ENCODE measurements at regions not wholly inside any gene's neighbourhood (a gene's known extent, or its start where the extent isn't known, plus 50 kb on each side); places are given as distances from the start of the nearest gene placed in this dataset.
"Not testable (repeated sequence)": the region's sequence is repeated elsewhere in the genome, so short reads cannot be mapped to it uniquely, and the experiment has no call there.

DNA sequence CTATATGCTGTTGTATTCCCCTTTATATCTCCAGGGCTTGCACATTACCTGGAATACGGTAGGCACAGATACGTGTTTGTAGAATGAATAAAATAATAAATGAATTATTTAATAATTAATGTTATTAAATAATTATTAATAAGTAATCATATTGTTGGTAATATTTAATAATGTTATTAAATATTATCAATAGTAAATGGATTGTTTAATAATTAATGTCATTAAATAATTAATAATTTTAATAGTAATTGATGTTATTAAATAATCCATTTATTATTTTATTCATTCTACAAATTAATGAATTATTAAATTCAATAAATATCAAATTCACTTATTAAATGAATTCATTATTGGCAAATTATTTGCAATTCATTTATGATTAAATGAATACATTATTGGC lies 175.1 kb downstream of the MATN1 start:
- DNase-seq (ENCODE audit: low spot score): no peak
- Mint-ChIP-seq H3K4me1 (ENCODE audit: unreplicated experiment) (no peaks in the 10 kb centered on the region), H3K4me3 (ENCODE audit: unreplicated experiment) (no peak overlapping the region), H3K27me3 (ENCODE audit: unreplicated experiment) (no peaks in the 10 kb centered on the region), H3K27ac (ENCODE audit: unreplicated experiment) (no peak overlapping the region), H3K9me3 (ENCODE audit: unreplicated experiment) (no peaks in the 10 kb centered on the region), H3K36me3 (ENCODE audit: low read depth, unreplicated experiment) (no peaks in the 10 kb centered on the region)
- TF ChIP-seq, protein P1, sequence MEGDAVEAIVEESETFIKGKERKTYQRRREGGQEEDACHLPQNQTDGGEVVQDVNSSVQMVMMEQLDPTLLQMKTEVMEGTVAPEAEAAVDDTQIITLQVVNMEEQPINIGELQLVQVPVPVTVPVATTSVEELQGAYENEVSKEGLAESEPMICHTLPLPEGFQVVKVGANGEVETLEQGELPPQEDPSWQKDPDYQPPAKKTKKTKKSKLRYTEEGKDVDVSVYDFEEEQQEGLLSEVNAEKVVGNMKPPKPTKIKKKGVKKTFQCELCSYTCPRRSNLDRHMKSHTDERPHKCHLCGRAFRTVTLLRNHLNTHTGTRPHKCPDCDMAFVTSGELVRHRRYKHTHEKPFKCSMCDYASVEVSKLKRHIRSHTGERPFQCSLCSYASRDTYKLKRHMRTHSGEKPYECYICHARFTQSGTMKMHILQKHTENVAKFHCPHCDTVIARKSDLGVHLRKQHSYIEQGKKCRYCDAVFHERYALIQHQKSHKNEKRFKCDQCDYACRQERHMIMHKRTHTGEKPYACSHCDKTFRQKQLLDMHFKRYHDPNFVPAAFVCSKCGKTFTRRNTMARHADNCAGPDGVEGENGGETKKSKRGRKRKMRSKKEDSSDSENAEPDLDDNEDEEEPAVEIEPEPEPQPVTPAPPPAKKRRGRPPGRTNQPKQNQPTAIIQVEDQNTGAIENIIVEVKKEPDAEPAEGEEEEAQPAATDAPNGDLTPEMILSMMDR (IDR thresholded peaks at IDR 0.05; ENCODE audit: unreplicated experiment): no peak

DNA sequence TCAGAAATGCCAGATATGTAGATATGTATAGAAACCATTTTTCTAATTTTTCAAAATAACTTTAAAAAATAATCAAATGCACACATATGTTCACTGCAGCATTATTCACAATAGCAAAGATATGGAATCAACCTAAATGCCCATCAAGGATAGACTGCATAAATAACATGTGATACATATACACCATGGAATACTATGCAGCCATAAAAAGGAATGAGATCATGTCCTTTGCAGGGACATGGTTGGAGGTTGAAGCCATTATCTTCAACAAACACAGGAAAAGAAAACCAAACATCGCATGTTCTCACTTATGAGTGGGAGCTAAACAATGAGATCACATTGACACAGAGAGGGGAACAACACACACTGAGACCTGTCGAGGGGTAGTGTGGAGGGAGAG lies 176.1 kb downstream of the MATN1 start:
- H3K36me3 Mint-ChIP-seq (ENCODE audit: low read depth, unreplicated experiment); H3K4me1 Mint-ChIP-seq (ENCODE audit: unreplicated experiment): not testable (repeated sequence)

DNA sequence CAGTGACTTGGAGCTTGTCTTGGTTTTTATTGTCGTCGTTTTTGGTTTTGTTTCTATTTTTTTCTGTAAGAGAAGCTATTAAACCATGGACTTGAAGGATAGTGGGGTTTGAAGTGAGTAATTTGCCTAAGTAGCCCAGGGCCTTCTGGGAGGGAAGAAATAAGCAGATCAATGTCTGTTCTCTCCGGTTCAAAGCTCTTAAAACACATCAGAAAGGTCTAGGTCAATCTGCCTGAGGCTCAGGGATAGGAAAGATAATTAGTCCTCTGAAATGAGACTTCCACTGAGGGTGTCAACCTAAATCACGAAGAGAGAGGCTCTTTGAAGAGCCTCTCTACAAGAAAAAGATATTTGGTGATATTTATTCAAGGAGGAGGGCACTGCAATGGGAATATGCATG lies 178.0 kb downstream of the MATN1 start:
- H3K9me3 Mint-ChIP-seq (ENCODE audit: unreplicated experiment): no peaks in the 10 kb centered on the region
- DNase-seq (ENCODE audit: low spot score): no peak
- H3K27me3 Mint-ChIP-seq (ENCODE audit: unreplicated experiment): no peaks in the 10 kb centered on the region
- no peaks in the 10 kb centered on the region for H3K4me1 Mint-ChIP-seq (ENCODE audit: unreplicated experiment)
- no peak overlapping the region for H3K4me3 Mint-ChIP-seq (ENCODE audit: unreplicated experiment)
- H3K36me3 Mint-ChIP-seq (ENCODE audit: low read depth, unreplicated experiment): no peaks in the 10 kb centered on the region
- no peak overlapping the region for H3K27ac Mint-ChIP-seq (ENCODE audit: unreplicated experiment)
- TF ChIP-seq, protein P1 (IDR thresholded peaks at IDR 0.05; ENCODE audit: unreplicated experiment): no peak

More for the DNA sequence above, 176.1 kb downstream of the MATN1 start:
- DNase-seq (ENCODE audit: low spot score); H3K27ac Mint-ChIP-seq (ENCODE audit: unreplicated experiment); H3K9me3 Mint-ChIP-seq (ENCODE audit: unreplicated experiment); H3K27me3 Mint-ChIP-seq (ENCODE audit: unreplicated experiment); H3K4me3 Mint-ChIP-seq (ENCODE audit: unreplicated experiment): not testable (repeated sequence)

DNA sequence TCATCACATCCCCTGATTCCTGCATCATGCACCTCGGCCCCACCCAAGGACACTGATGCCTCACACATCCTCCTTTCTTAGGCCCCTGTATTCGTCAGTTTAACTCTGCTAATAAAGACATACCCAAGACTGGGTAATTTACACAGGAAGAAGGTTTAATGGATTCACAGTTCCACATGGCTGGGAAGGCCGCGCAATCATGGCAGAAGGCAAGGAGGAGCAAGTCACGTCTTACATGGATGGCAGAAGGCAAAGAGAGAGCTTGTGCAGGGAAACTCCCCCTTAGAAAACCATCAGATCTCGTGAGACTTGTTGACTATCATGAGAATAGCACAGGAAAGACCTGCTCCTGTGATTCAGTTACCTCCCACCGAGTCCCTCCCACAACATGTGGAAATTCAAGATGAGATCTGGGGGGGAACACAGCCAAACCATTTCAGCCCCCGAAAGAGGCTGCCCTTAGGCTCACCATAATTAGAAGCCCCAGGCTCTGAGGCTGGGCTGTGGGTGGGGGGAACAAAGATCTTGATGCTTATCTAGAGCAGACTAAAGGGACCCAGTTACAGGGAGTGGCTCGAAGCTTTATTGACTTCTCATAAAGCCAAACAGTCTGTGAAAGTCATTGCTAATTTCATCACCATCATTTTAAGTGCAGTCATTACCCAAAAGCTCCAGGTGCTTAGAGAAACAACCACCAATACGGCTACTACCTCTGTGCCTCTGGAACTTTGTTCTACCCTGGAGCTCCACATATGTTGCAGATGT lies 181.5 kb downstream of the MATN1 start:
- Mint-ChIP-seq H3K4me1 (ENCODE audit: unreplicated experiment) (no peaks in the 10 kb centered on the region), H3K9me3 (ENCODE audit: unreplicated experiment) (no peaks in the 10 kb centered on the region), H3K36me3 (ENCODE audit: low read depth, unreplicated experiment) (no peaks in the 10 kb centered on the region), H3K27me3 (ENCODE audit: unreplicated experiment) (no peaks in the 10 kb centered on the region), H3K27ac (ENCODE audit: unreplicated experiment) (no peak overlapping the region), H3K4me3 (ENCODE audit: unreplicated experiment) (no peak overlapping the region)
- no peak for DNase-seq (ENCODE audit: low spot score)
- TF ChIP-seq, protein P1 (IDR thresholded peaks at IDR 0.05; ENCODE audit: unreplicated experiment): no peak

DNA sequence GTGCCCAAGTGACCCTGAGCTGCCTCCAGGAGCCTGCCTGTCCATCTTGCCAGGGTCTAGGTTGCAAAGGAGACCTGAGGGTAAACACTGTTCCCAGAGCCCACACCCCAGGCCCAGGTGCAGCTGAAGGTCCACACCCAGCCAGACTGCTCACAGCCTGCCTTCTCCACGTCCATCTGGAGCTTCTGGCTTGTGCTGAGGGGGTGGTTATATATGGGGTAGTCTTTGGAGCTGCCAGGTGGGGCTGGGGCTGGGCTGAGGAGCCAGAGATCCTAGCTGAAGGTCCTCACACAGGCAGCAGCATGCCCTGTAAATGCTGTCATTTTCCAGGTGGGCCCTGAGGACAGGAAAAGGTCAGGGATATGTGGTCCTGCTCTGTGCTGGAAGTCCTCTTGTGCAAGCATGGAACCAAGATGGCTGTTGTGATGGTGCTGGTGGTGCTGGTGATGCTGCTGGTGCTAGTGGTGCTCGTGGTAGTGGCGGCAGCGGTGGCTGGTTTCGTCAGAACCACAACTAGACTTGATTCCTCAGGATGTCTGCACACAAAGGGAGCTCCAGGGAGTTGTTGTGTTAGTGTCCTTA lies 182.7 kb downstream of the MATN1 start:
- no peaks in the 10 kb centered on the region for H3K9me3 Mint-ChIP-seq (ENCODE audit: unreplicated experiment)
- H3K4me1 Mint-ChIP-seq (ENCODE audit: unreplicated experiment): no peaks in the 10 kb centered on the region

More for the DNA sequence above, 182.7 kb downstream of the MATN1 start:
- Mint-ChIP-seq H3K4me3 (ENCODE audit: unreplicated experiment) (no peak overlapping the region), H3K27me3 (ENCODE audit: unreplicated experiment) (no peaks in the 10 kb centered on the region), H3K27ac (ENCODE audit: unreplicated experiment) (no peak overlapping the region), H3K36me3 (ENCODE audit: low read depth, unreplicated experiment) (no peaks in the 10 kb centered on the region)
- no peak for DNase-seq (ENCODE audit: low spot score)
- TF ChIP-seq, protein P1 (IDR thresholded peaks at IDR 0.05; ENCODE audit: unreplicated experiment): no peak

Data from endothelial cell (in vitro differentiated cells).